GM21786 (cell line): ENCODE measurements at regions not wholly inside any gene's neighbourhood (a gene's known extent, or its start where the extent isn't known, plus 50 kb on each side); places are given as distances from the start of the nearest gene placed in this dataset.

Experiments
- ATAC-seq: cut with Tn5 transposase; IDR thresholded peaks from one replicate; pipeline ENCODE4 v1.9.1; 2021; ENCODE audit not compliant: unreplicated experiment

- no peak for ATAC-seq
Measured at GRCh38 chr1:115493834-115494233, 147.9 kb upstream of the VANGL1 start.

GRCh38 chr1:115492880-115493279 is 148.9 kb upstream of the VANGL1 start:
- ATAC-seq, result no peak

- ATAC-seq, result no peak
Measured at GRCh38 chr1:115492019-115492595, 149.7 kb upstream of the VANGL1 start.

GRCh38 chr1:115491298-115492018 is 150.3 kb upstream of the VANGL1 start:
- no peak for ATAC-seq

GRCh38 chr1:115479055-115479482 is 141.0 kb upstream of the NGF start:
- no peak for ATAC-seq

- no peak for ATAC-seq
Measured at GRCh38 chr1:115477071-115477470, 139.0 kb upstream of the NGF start.

GRCh38 chr1:115476616-115477015 is 138.6 kb upstream of the NGF start:
- ATAC-seq, result no peak

- ATAC-seq, result no peak
Measured at GRCh38 chr1:115475901-115476300, 137.9 kb upstream of the NGF start.

GRCh38 chr1:115475252-115475651 is 137.2 kb upstream of the NGF start:
- ATAC-seq, result no peak

GRCh38 chr1:115473986-115474565 is 136.0 kb upstream of the NGF start:
- ATAC-seq, result no peak

GRCh38 chr1:115469703-115470476 is 131.8 kb upstream of the NGF start:
- ATAC-seq, result peak; percentile 60

- no peak for ATAC-seq
Measured at GRCh38 chr1:115467790-115468189, 129.7 kb upstream of the NGF start.

- no peak for ATAC-seq
Measured at GRCh38 chr1:115467196-115467595, 129.1 kb upstream of the NGF start.

- ATAC-seq, result no peak
Measured at GRCh38 chr1:115466433-115466832, 128.4 kb upstream of the NGF start.

- no peak for ATAC-seq
Measured at GRCh38 chr1:115465802-115466363, 127.8 kb upstream of the NGF start.

GRCh38 chr1:115463347-115463746 is 125.3 kb upstream of the NGF start:
- ATAC-seq, result no peak

- ATAC-seq, result no peak
Measured at GRCh38 chr1:115462566-115463076, 124.6 kb upstream of the NGF start.

- ATAC-seq, result no peak
Measured at GRCh38 chr1:115461526-115461925, 123.5 kb upstream of the NGF start.

GRCh38 chr1:115459161-115459560 is 121.1 kb upstream of the NGF start:
- ATAC-seq, result no peak

GRCh38 chr1:115458426-115459114 is 120.5 kb upstream of the NGF start:
- no peak for ATAC-seq

- ATAC-seq, result no peak
Measured at GRCh38 chr1:115457289-115457688, 119.2 kb upstream of the NGF start.
